ENCODE measurements at regions not wholly inside any gene's neighbourhood (a gene's known extent, or its start where the extent isn't known, plus 50 kb on each side); places are given as distances from the start of the nearest gene placed in this dataset.

- no peak for DNase-seq
- no peaks in the 10 kb centered on the region for H3K36me3 ChIP-seq (ENCODE audit: control insufficient read depth, insufficient read depth, low read length)
- no peak overlapping the region for H3K27ac ChIP-seq (ENCODE audit: low read length)
- whole genome bisulfite sequencing (ENCODE audit: insufficient coverage, low lambda C conversion rate), result no CpG with 5 or more reads among the region's 1 CpG
- no peak overlapping the region for H3K4me3 ChIP-seq (ENCODE audit: low read length)
- no peaks in the 10 kb centered on the region for H3K27me3 ChIP-seq (ENCODE audit: control insufficient read depth, insufficient read depth, low read length)
- H3K9me3 ChIP-seq (ENCODE audit: control insufficient read depth, low read depth, low read length), result no peaks in the 10 kb centered on the region
- H3K4me1 ChIP-seq (ENCODE audit: control insufficient read depth, insufficient read depth, low read length), result peaks cover 4% of the 10 kb centered on the region
Observed at GRCh38 chr4:20426028-20426427, 174.3 kb downstream of the SLIT2 start.

DNA sequence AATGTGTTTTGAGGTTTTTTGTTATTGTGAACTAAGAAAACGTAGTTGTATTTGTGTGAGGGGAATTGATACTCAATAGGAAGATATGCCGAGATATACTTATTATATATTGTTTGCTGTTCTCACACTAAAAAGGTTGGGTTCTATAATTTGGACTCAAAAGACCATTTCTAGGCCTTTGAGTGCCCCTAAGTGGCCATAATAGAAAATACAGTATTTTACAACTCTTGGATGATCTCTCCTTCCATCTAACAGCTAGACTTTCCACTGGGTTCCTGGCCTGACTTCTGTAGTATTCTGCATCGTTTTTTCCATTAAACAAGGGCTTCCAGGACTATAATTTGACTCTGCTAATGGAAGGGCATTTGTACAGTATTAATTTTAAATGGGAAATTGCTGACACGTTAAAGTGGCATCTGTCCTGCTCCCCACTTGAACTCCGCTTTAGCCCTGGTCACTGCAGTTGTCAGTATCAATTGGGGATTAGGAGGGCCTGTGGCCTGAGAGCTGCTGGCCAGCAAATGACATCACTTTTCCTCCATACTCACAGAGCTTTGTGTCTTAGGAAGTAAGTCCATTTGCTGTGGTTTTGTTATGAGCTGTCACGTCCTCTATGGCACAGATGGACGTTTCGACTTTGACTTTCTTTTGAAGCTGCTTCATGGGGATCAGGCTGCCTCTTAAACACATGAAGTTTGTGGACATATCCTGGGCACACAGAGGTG lies 176.9 kb downstream of the SLIT2 start:
- Histone ChIP-seq H3K36me3 (ENCODE audit: control insufficient read depth, insufficient read depth, low read length) (no peaks in the 10 kb centered on the region), H3K4me3 (ENCODE audit: low read length) (no peak overlapping the region), H3K27ac (ENCODE audit: low read length) (no peak overlapping the region), H3K4me1 (ENCODE audit: control insufficient read depth, insufficient read depth, low read length) (peaks cover 27% of the 10 kb centered on the region), H3K27me3 (ENCODE audit: control insufficient read depth, insufficient read depth, low read length) (no peaks in the 10 kb centered on the region), H3K9me3 (ENCODE audit: control insufficient read depth, low read depth, low read length) (no peaks in the 10 kb centered on the region)
- WGBS (ENCODE audit: insufficient coverage, low lambda C conversion rate), result 80% methylated on average over 2 of the region's 8 CpGs
- DNase-seq, result no peak

- 60% methylated on average over 1 of the region's 5 CpGs for WGBS (ENCODE audit: insufficient coverage, low lambda C conversion rate)
- H3K36me3 ChIP-seq (ENCODE audit: control insufficient read depth, insufficient read depth, low read length), result no peaks in the 10 kb centered on the region
- H3K4me1 ChIP-seq (ENCODE audit: control insufficient read depth, insufficient read depth, low read length), result peaks cover 31% of the 10 kb centered on the region
- H3K27ac ChIP-seq (ENCODE audit: low read length), result no peak overlapping the region
- H3K9me3 ChIP-seq (ENCODE audit: control insufficient read depth, low read depth, low read length), result no peaks in the 10 kb centered on the region
- DNase-seq, result peak in 1 of 2 donors; percentile 35
- H3K4me3 ChIP-seq (ENCODE audit: low read length), result no peak overlapping the region
- H3K27me3 ChIP-seq (ENCODE audit: control insufficient read depth, insufficient read depth, low read length), result no peaks in the 10 kb centered on the region
Observed at GRCh38 chr4:20430259-20430941, 178.7 kb downstream of the SLIT2 start.

DNA sequence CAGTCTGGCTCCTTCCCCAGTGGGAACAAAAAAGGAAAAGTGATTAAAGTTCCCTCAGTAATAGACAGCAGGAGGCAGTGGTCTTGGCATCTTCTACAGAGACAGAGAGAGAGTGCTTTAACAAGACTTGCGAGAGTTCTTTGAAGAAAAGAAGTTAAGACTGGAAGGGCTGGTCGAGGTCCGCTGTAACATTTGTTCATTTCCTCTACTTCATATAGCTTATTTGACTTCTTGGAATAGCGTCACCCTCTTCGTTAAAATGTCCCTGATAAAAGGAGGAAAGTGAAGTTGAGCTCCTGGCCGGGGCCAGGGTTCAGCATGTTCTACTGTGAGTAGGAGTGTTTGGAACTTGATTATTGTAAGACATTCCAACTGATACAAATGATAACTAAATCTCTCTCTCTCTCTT lies 179.8 kb downstream of the SLIT2 start:
- WGBS (ENCODE audit: insufficient coverage, low lambda C conversion rate), result no CpG with 5 or more reads among the region's 6 CpGs
- H3K4me3 ChIP-seq (ENCODE audit: low read length), result no peak overlapping the region

DNA sequence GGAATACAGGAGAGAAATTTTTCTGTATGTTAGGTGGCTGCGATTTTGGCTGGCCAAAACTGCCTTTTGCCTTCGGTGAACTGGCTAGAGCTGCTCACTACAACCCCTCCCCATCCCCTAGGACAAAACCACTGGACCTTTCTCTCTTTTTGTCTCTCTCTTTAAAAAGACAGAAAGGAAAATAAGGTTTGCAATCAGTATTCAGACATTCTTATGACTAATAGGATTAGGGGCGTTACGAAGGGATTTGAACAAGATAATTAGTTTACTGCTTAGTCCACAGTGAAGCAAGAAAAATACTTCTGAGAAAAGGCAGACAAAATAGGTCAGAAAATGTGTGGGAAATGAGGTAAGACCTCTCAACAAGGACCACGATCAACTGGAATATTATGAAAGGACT lies 180.4 kb downstream of the SLIT2 start:
- Histone ChIP-seq H3K36me3 (ENCODE audit: control insufficient read depth, insufficient read depth, low read length) (no peaks in the 10 kb centered on the region), H3K27ac (ENCODE audit: low read length) (peak overlapping the region; percentile 54), H3K9me3 (ENCODE audit: control insufficient read depth, low read depth, low read length) (no peaks in the 10 kb centered on the region), H3K27me3 (ENCODE audit: control insufficient read depth, insufficient read depth, low read length) (no peaks in the 10 kb centered on the region), H3K4me1 (ENCODE audit: control insufficient read depth, insufficient read depth, low read length) (peaks cover 31% of the 10 kb centered on the region), H3K4me3 (ENCODE audit: low read length) (no peak overlapping the region)
- DNase-seq, result peak in 1 of 2 donors; percentile 49
- 20% methylated on average over 3 of the region's 5 CpGs for WGBS (ENCODE audit: insufficient coverage, low lambda C conversion rate)

More for the DNA sequence above, 179.8 kb downstream of the SLIT2 start:
- Histone ChIP-seq H3K27ac (ENCODE audit: low read length) (peak overlapping the region; percentile 54), H3K36me3 (ENCODE audit: control insufficient read depth, insufficient read depth, low read length) (no peaks in the 10 kb centered on the region), H3K9me3 (ENCODE audit: control insufficient read depth, low read depth, low read length) (no peaks in the 10 kb centered on the region), H3K27me3 (ENCODE audit: control insufficient read depth, insufficient read depth, low read length) (no peaks in the 10 kb centered on the region), H3K4me1 (ENCODE audit: control insufficient read depth, insufficient read depth, low read length) (peaks cover 31% of the 10 kb centered on the region)
- DNase-seq, result peak; percentile 35 to 78

DNA sequence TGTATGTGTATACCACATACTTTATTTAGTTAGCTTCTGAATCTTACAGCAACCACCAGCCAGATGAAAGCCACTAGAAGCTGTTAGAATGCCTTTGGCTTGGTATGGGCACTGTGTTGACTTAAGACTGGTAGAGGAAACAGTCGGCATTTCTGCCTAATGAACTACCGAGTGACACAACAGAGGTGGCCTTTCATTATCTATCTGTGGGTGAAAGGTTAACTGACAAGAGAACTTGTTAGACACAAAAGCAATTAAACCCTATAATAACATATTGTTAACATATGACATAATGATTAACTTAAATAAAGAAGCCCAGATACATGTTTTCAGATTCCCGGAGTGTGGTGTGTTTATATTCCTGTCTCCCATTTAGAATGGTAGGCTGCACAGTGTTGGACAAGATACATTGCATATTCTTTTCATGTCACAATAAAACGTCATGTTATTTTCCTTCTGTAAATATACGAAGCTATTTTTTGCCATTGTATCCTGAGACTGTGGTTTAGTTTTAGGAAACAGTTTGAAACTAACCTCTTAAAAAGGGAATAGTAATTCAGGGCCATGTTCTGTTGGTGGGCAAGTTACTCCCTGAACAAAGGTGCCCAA lies 181.5 kb downstream of the SLIT2 start:
- Histone ChIP-seq H3K4me3 (ENCODE audit: low read length) (no peak overlapping the region), H3K4me1 (ENCODE audit: control insufficient read depth, insufficient read depth, low read length) (peaks cover 31% of the 10 kb centered on the region), H3K36me3 (ENCODE audit: control insufficient read depth, insufficient read depth, low read length) (no peaks in the 10 kb centered on the region), H3K27ac (ENCODE audit: low read length) (peak overlapping the region; percentile 54), H3K9me3 (ENCODE audit: control insufficient read depth, low read depth, low read length) (no peaks in the 10 kb centered on the region), H3K27me3 (ENCODE audit: control insufficient read depth, insufficient read depth, low read length) (no peaks in the 10 kb centered on the region)
- WGBS (ENCODE audit: insufficient coverage, low lambda C conversion rate), result 0% methylated on average over 1 of the region's 5 CpGs
- peak in 1 of 2 donors; percentile 72 for DNase-seq

DNA sequence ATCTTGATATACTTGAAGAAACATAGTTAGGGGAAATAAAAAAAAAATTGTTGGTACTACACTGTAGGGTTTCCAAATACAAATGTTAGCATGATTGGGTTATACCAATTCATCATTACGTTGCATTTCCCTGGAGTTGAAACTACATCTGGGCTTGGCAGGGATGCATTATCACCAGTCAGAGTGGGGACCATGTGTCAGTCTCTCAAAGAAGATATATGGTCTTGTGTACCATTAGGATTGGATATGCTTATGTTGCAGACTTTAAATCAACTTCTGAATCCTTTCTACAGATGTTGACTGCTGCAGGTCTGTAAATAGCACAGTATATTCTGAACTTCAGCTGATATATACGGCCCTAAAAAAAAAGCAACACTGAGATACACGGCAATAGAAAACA lies 188.5 kb downstream of the SLIT2 start:
- no peak overlapping the region for H3K27ac ChIP-seq (ENCODE audit: low read length)
- H3K4me1 ChIP-seq (ENCODE audit: control insufficient read depth, insufficient read depth, low read length), result no peaks in the 10 kb centered on the region
- DNase-seq, result no peak
- H3K27me3 ChIP-seq (ENCODE audit: control insufficient read depth, insufficient read depth, low read length), result no peaks in the 10 kb centered on the region
- 100% methylated on average over 2 of the region's 3 CpGs for WGBS (ENCODE audit: insufficient coverage, low lambda C conversion rate)
- no peak overlapping the region for H3K4me3 ChIP-seq (ENCODE audit: low read length)
- H3K9me3 ChIP-seq (ENCODE audit: control insufficient read depth, low read depth, low read length), result no peaks in the 10 kb centered on the region
- no peaks in the 10 kb centered on the region for H3K36me3 ChIP-seq (ENCODE audit: control insufficient read depth, insufficient read depth, low read length)

- Histone ChIP-seq H3K4me1 (ENCODE audit: control insufficient read depth, insufficient read depth, low read length) (no peaks in the 10 kb centered on the region), H3K9me3 (ENCODE audit: control insufficient read depth, low read depth, low read length) (no peaks in the 10 kb centered on the region), H3K4me3 (ENCODE audit: low read length) (no peak overlapping the region), H3K27ac (ENCODE audit: low read length) (no peak overlapping the region), H3K36me3 (ENCODE audit: control insufficient read depth, insufficient read depth, low read length) (no peaks in the 10 kb centered on the region), H3K27me3 (ENCODE audit: control insufficient read depth, insufficient read depth, low read length) (no peaks in the 10 kb centered on the region)
- no CpG with 5 or more reads among the region's 1 CpG for WGBS (ENCODE audit: insufficient coverage, low lambda C conversion rate)
- no peak for DNase-seq
Observed at GRCh38 chr4:20443015-20443805, 191.5 kb downstream of the SLIT2 start.

- Histone ChIP-seq H3K4me1 (ENCODE audit: control insufficient read depth, insufficient read depth, low read length) (no peaks in the 10 kb centered on the region), H3K4me3 (ENCODE audit: low read length) (no peak overlapping the region), H3K27me3 (ENCODE audit: control insufficient read depth, insufficient read depth, low read length) (no peaks in the 10 kb centered on the region), H3K27ac (ENCODE audit: low read length) (no peak overlapping the region), H3K9me3 (ENCODE audit: control insufficient read depth, low read depth, low read length) (no peaks in the 10 kb centered on the region), H3K36me3 (ENCODE audit: control insufficient read depth, insufficient read depth, low read length) (no peaks in the 10 kb centered on the region)
- no peak for DNase-seq
- WGBS (ENCODE audit: insufficient coverage, low lambda C conversion rate), result 38% methylated on average over 1 of the region's 3 CpGs
Observed at GRCh38 chr4:20444599-20445337, 193.1 kb downstream of the SLIT2 start.

Data from large intestine (tissue), 3 donors.